Left colon (tissue), 2 donors: ENCODE measurements at regions not wholly inside any gene's neighbourhood (a gene's known extent, or its start where the extent isn't known, plus 50 kb on each side); places are given as distances from the start of the nearest gene placed in this dataset.
"Not testable (repeated sequence)": the region's sequence is repeated elsewhere in the genome, so short reads cannot be mapped to it uniquely, and the experiment has no call there.

ENCODE experiments used
- ATAC-seq: fragments of 200-7000 bp; cut with Tn5 transposase; one replicate; pipeline ENCODE4 v1.9.1; 2020; ENCODE audit warnings: mild to moderate bottlenecking, moderate library complexity
- DNase-seq, 2 donors: peaks; one replicate each; pipeline ENCODE4 v3.0.0-alpha.2; 2020
- intact Hi-C, 2 donors: fragments of 100-400 bp; cut with DNase I in 1 of 2; cut with micrococcal nuclease in 1 of 2; formaldehyde crosslinking; loops; one replicate each; pipeline versions ENCODE4 v1.11.2 to v1.14.0; 2022; cut with DNase I, micrococcal nuclease
- donor health status: DM: no; HTN: no; CAD: no.
- donor health status: DM: yes; HTN: yes; CAD: no.

- no peak for DNase-seq
- intact Hi-C loops: loop anchor here in 1 of 2 donors (10.0 kb wide), 1 partner anchor 429 kb away; no protein-coding TSS in a partner anchor
- ATAC-seq: peak; percentile 27
Observed at GRCh38 chr11:109945626-109946321, 147.4 kb upstream of the ZC3H12C start.

GRCh38 chr11:109946322-109946846 is 146.8 kb upstream of the ZC3H12C start:
- intact Hi-C loops: loop anchor here in 1 of 2 donors (10.0 kb wide), 1 partner anchor 428 kb away; no protein-coding TSS in a partner anchor
- DNase-seq (peak; percentile 78 to 89), ATAC-seq (peak; percentile 100)

GRCh38 chr11:109954534-109954933 is 138.7 kb upstream of the ZC3H12C start:
- DNase-seq: no peak
- ATAC-seq: no peak
- intact Hi-C loops: no loop called here

GRCh38 chr11:109956124-109956793 is 136.9 kb upstream of the ZC3H12C start:
- ATAC-seq (no peak), DNase-seq (no peak)
- intact Hi-C loops: no loop called here

GRCh38 chr11:109957000-109957399 is 136.2 kb upstream of the ZC3H12C start:
- intact Hi-C loops: no loop called here
- no peak for DNase-seq
- ATAC-seq: no peak

- no peak for DNase-seq
- intact Hi-C loops: no loop called here
- no peak for ATAC-seq
Observed at GRCh38 chr11:109957601-109958000, 135.6 kb upstream of the ZC3H12C start.

- DNase-seq (no peak), ATAC-seq (no peak)
- intact Hi-C loops: no loop called here
Observed at GRCh38 chr11:109958131-109958820, 134.9 kb upstream of the ZC3H12C start.

- DNase-seq (no peak), ATAC-seq (no peak)
- intact Hi-C loops: no loop called here
Observed at GRCh38 chr11:109958821-109959166, 134.4 kb upstream of the ZC3H12C start.

GRCh38 chr11:109960831-109961230 is 132.4 kb upstream of the ZC3H12C start:
- DNase-seq (peak in 1 of 2 donors; percentile 18), ATAC-seq (no peak)
- intact Hi-C loops: no loop called here

GRCh38 chr11:109961261-109961660 is 131.9 kb upstream of the ZC3H12C start:
- ATAC-seq (no peak), DNase-seq (no peak)
- intact Hi-C loops: no loop called here

GRCh38 chr11:109963101-109963500 is 130.1 kb upstream of the ZC3H12C start:
- ATAC-seq (no peak), DNase-seq (no peak)
- intact Hi-C loops: no loop called here

GRCh38 chr11:109964487-109964886 is 128.7 kb upstream of the ZC3H12C start:
- ATAC-seq (no peak), DNase-seq (no peak)
- intact Hi-C loops: no loop called here

GRCh38 chr11:109965445-109965844 is 127.7 kb upstream of the ZC3H12C start:
- intact Hi-C loops, DNase-seq, ATAC-seq: not testable (repeated sequence)

- ATAC-seq, intact Hi-C loops, DNase-seq: not testable (repeated sequence)
Observed at GRCh38 chr11:109965926-109966325, 127.3 kb upstream of the ZC3H12C start.

GRCh38 chr11:109967136-109967535 is 126.1 kb upstream of the ZC3H12C start:
- intact Hi-C loops, ATAC-seq, DNase-seq: not testable (repeated sequence)

GRCh38 chr11:109968299-109968698 is 124.9 kb upstream of the ZC3H12C start:
- DNase-seq (no peak), ATAC-seq (no peak)
- intact Hi-C loops: no loop called here

GRCh38 chr11:109968781-109969180 is 124.4 kb upstream of the ZC3H12C start:
- intact Hi-C loops: no loop called here
- DNase-seq (no peak), ATAC-seq (no peak)

- intact Hi-C loops: no loop called here
- ATAC-seq: no peak
- no peak for DNase-seq
Observed at GRCh38 chr11:109970516-109971183, 122.5 kb upstream of the ZC3H12C start.

GRCh38 chr11:109971184-109971523 is 122.0 kb upstream of the ZC3H12C start:
- intact Hi-C loops: no loop called here
- ATAC-seq (no peak), DNase-seq (no peak)
